ENCODE measurements at regions not wholly inside any gene's neighbourhood (a gene's known extent, or its start where the extent isn't known, plus 50 kb on each side); places are given as distances from the start of the nearest gene placed in this dataset.
A peak's percentile ranks its signal among the peaks of the same experiment; 100 is the strongest.

DNA sequence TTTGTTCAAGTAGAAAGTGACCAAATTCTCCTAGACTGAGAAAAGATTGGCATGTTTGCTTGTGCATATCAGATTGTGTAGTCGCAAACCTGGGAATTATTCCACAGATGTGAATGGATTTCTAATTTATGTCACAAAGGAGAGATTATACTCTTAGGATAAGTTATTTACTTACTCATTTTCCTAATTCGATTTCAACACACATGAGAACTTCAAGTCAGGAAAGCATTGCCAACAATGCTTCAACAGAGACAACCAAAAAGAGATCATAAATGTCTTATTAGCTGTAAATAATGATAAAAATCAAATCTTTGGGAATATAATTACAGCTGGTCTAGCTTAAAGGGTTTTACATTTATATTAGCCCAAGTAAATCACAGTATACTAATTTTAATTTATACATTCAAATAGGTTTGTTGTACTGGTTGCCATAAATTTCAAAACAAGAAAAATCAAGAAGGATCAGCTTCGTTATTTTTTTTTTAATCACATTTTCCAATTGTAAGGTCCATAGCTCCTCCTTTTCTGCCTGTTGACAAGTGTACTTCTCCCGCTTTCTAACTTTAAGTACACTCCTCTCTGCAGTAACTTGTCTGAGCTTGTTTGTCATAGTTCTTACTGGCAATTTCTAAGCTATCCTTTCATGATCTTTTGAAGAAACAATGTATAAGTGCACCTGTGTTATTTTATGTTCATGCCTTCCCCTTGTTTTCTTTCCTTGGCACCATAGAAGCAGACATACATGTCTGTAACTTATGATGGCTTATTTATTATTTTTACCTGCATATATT is 246.6 kb downstream of the DEPDC1B start (continued):
- TF ChIP-seq, protein P1, sequence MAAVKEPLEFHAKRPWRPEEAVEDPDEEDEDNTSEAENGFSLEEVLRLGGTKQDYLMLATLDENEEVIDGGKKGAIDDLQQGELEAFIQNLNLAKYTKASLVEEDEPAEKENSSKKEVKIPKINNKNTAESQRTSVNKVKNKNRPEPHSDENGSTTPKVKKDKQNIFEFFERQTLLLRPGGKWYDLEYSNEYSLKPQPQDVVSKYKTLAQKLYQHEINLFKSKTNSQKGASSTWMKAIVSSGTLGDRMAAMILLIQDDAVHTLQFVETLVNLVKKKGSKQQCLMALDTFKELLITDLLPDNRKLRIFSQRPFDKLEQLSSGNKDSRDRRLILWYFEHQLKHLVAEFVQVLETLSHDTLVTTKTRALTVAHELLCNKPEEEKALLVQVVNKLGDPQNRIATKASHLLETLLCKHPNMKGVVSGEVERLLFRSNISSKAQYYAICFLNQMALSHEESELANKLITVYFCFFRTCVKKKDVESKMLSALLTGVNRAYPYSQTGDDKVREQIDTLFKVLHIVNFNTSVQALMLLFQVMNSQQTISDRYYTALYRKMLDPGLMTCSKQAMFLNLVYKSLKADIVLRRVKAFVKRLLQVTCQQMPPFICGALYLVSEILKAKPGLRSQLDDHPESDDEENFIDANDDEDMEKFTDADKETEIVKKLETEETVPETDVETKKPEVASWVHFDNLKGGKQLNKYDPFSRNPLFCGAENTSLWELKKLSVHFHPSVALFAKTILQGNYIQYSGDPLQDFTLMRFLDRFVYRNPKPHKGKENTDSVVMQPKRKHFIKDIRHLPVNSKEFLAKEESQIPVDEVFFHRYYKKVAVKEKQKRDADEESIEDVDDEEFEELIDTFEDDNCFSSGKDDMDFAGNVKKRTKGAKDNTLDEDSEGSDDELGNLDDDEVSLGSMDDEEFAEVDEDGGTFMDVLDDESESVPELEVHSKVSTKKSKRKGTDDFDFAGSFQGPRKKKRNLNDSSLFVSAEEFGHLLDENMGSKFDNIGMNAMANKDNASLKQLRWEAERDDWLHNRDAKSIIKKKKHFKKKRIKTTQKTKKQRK (IDR thresholded peaks at IDR 0.05; ENCODE audit: low read length) = no peak

DNA sequence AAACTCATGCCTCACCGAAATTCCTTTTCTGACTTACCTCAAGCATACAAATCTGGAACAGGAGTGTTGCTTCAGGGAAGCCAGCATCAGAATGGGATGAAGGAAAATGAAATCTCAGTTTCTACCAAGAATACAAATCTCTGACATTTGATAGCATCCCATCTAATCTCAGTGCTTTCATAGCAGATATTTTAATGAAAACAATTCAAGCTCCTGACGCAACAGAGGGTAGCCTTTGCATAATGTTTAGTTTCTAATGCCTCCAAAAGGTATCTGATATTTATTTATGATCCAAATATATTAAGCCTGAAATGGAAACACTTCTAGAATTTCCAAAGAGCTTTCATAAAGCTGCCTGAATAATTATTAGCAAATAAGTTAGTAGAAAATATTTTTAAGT is 251.4 kb downstream of the DEPDC1B start:
- peak overlapping the region; percentile 69 for H3K27ac ChIP-seq (ENCODE audit: extremely low read length, insufficient read depth, low read length)
- no peak for FAIRE-seq
- in situ Hi-C loops (cut with HindIII; ENCODE audit: extremely low pct_ligation_motif_present, low pct_unique_long_range_greater_than_20kb) (no loop called here), intact Hi-C loops (cut with micrococcal nuclease; ENCODE audit: unreplicated experiment) (loop anchor here (10.0 kb wide), 1 partner anchor 154 kb away; no protein-coding TSS in a partner anchor)
- no peak for ATAC-seq
- no peaks in the 10 kb centered on the region for H3K9me3 ChIP-seq (ENCODE audit: low read length)
- POLR2A ChIA-PET = interaction anchor here (0.7 to 2.1 kb wide), 2 partner anchors 40 to 42 kb away, joined by 3 to 5 read pairs; no protein-coding TSS in a partner anchor
- 0 out of 2 replicates have a peak overlapping the region, but pooled peaks have one; percentile 10 for H3K4me2 ChIP-seq (ENCODE audit: low read depth, low read length)
- DNase-seq (ENCODE audit: low spot score) = no peak
- BruUV-seq (replicated peaks) = no TSS peak
- 92% methylated on average over 2 of the region's 2 CpGs for WGBS (ENCODE audit: low lambda C conversion rate)
- H4K20me1 ChIP-seq (ENCODE audit: insufficient read depth, low read length) = no peaks in the 10 kb centered on the region
- H3K4me3 ChIP-seq (replicated peaks in 1 of 3; ENCODE audit: insufficient read depth in 1 of 3, low read depth in 2 of 3, low read length in 3 of 3) = no peak overlapping the region
- H3K36me3 ChIP-seq (replicated peaks in 1 of 2; ENCODE audit: control insufficient read depth in 1 of 2, insufficient read depth in 2 of 2, low read length in 2 of 2) = no peaks in the 10 kb centered on the region
- no peak overlapping the region for H3K9ac ChIP-seq (ENCODE audit: insufficient read depth, low read depth, low read length)
- CTCF ChIA-PET (ENCODE audit: low intra/inter-chr PET ratio, low total read pairs) = no interaction called here
- peaks cover 8% of the 10 kb centered on the region for H3K79me2 ChIP-seq (ENCODE audit: insufficient read depth, low read length)
- TF ChIP-seq CEBPG (CRISPR knock-in tag; IDR thresholded peaks at IDR 0.05) (0 out of 2 replicates have a peak, but pooled peaks have one; percentile 7), POLR2G (IDR thresholded peaks at IDR 0.05; ENCODE audit: low read depth, low read length) (peak; percentile 43; the same call in 1 of the 2 replicates), POLR2AphosphoS5 (IDR thresholded peaks at IDR 0.05; ENCODE audit: low read depth, low read length) (no peak), ZC3H4 (CRISPR knock-in tag; IDR thresholded peaks at IDR 0.05; ENCODE audit: borderline replicate concordance) (0 out of 2 replicates have a peak, but pooled peaks have one; percentile 24)
- no peak overlapping the region for H2AFZ ChIP-seq (ENCODE audit: low read length)
- peaks cover 86% of the 10 kb centered on the region for H3K4me1 ChIP-seq (ENCODE audit: insufficient read depth, low read length)
- H3K27me3 ChIP-seq (ENCODE audit: control insufficient read depth in 1 of 2, insufficient read depth in 2 of 2, low read length in 2 of 2) = no peaks in the 10 kb centered on the region
